Fibroblast of villous mesenchyme (primary cell): ENCODE measurements at regions not wholly inside any gene's neighbourhood (a gene's known extent, or its start where the extent isn't known, plus 50 kb on each side); places are given as distances from the start of the nearest gene placed in this dataset.

Experiments used
- DNase-seq: peaks from one replicate; pipeline ENCODE4 v3.0.0-alpha.2; 2010; ENCODE audit warnings: low read depth
- H3K4me3 ChIP-seq: 2 replicates; pipeline ENCODE4 v1.5.1; 2011; ENCODE audit warnings: low read depth, mild to moderate bottlenecking, low read length
- CTCF ChIP-seq: IDR thresholded peaks from 2 replicates; pipeline ENCODE4 v1.5.1; 2012; ENCODE audit warnings: low read depth, mild to moderate bottlenecking, low read length; ENCODE audit not compliant: insufficient read depth

GRCh38 chr2:7884338-7884737 is 797.5 kb upstream of the ID2 start:
- DNase-seq = no peak
- TF ChIP-seq CTCF = no peak
- no peak overlapping the region for H3K4me3 ChIP-seq

- DNase-seq = no peak
- TF ChIP-seq CTCF = no peak
- H3K4me3 ChIP-seq = no peak overlapping the region
Measured at GRCh38 chr2:7886666-7887065, 795.2 kb upstream of the ID2 start.

GRCh38 chr2:7887441-7887840 is 794.4 kb upstream of the ID2 start:
- no peak for DNase-seq
- no peak for TF ChIP-seq CTCF
- no peak overlapping the region for H3K4me3 ChIP-seq

GRCh38 chr2:7888876-7889275 is 793.0 kb upstream of the ID2 start:
- DNase-seq = no peak
- H3K4me3 ChIP-seq = no peak overlapping the region
- TF ChIP-seq CTCF = no peak

- no peak overlapping the region for H3K4me3 ChIP-seq
- DNase-seq = no peak
- no peak for TF ChIP-seq CTCF
Measured at GRCh38 chr2:7891312-7891711, 790.5 kb upstream of the ID2 start.

- no peak overlapping the region for H3K4me3 ChIP-seq
- TF ChIP-seq CTCF = no peak
- DNase-seq = no peak
Measured at GRCh38 chr2:7895289-7895688, 786.6 kb upstream of the ID2 start.

GRCh38 chr2:7896940-7897487 is 784.8 kb upstream of the ID2 start:
- TF ChIP-seq CTCF = no peak
- no peak for DNase-seq
- no peak overlapping the region for H3K4me3 ChIP-seq
